ENCODE measurements at regions not wholly inside any gene's neighbourhood (a gene's known extent, or its start where the extent isn't known, plus 50 kb on each side); places are given as distances from the start of the nearest gene placed in this dataset.

DNA sequence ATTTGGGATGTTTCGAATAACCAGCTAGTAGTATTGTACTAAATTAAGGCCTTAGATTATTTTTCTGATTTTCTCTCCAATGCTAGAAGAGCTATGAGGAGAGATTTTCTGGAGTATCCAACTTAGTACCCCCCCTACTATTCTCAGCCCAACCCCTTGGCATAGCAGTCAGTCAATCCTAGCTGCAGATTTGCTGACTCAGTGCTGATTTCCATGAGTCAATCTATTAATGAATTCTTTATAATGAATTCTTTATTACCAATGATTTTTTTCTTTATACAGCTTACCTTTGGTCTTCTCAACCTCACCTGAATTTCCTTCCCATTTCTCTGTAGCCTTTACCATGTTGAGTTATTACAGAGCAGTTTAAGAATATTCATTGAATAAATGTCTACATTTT lies 192.8 kb upstream of the ETAA1 start:
- TF ChIP-seq FOS (IDR thresholded peaks at IDR 0.05; ENCODE audit: low read depth, low read length) (no peak), MAFK (IDR thresholded peaks at IDR 0.05; ENCODE audit: low read depth, low read length) (peak; percentile 66)
- H3K9me3 ChIP-seq (ENCODE audit: control insufficient read depth, insufficient read depth, low read length), result no peaks in the 10 kb centered on the region
- intact Hi-C loops (cut with micrococcal nuclease) (no loop called here), dilution Hi-C loops (cut with HindIII; ENCODE audit: low sequenced_read_pairs, unreplicated experiment) (loop anchor here (25.0 kb wide), 1 partner anchor 767 kb away; the partner anchor contains the start of gene MEIS1), in situ Hi-C loops (cut with MboI; ENCODE audit: low sequenced_read_pairs) (no loop called here)
- H3K79me1 ChIP-seq (ENCODE audit: low read depth in 1 of 2, low read length in 2 of 2), result no peaks in the 10 kb centered on the region
- no peak overlapping the region for H3K18ac ChIP-seq (ENCODE audit: low read depth, low read length)
- H3K36me3 ChIP-seq (ENCODE audit: control insufficient read depth, insufficient read depth, low read length), result no peaks in the 10 kb centered on the region
- H4K5ac ChIP-seq (ENCODE audit: low read depth, low read length), result no peak overlapping the region
- H2AFZ ChIP-seq (replicated peaks; ENCODE audit: low read length, poor library complexity), result no peak overlapping the region
- no peak overlapping the region for H2BK20ac ChIP-seq (ENCODE audit: low read depth, low read length)
- no peaks in the 10 kb centered on the region for H3K27me3 ChIP-seq (ENCODE audit: control insufficient read depth, insufficient read depth, low read length)
- H3K9me1 ChIP-seq (ENCODE audit: insufficient read depth, low read length), result no peaks in the 10 kb centered on the region
- no peak overlapping the region for H3K4me2 ChIP-seq (ENCODE audit: low read depth, low read length)
- POLR2A ChIA-PET (ENCODE audit: unreplicated experiment), result no interaction called here
- H4K20me1 ChIP-seq (ENCODE audit: insufficient read depth, low read length), result no peaks in the 10 kb centered on the region
- no peak overlapping the region for H3K9ac ChIP-seq (ENCODE audit: low read depth, low read length)
- no peak overlapping the region for H3K27ac ChIP-seq (ENCODE audit: insufficient read depth, low read length)
- no peak overlapping the region for H3K4ac ChIP-seq (ENCODE audit: low read depth, low read length)
- no peak overlapping the region for H3K23ac ChIP-seq (ENCODE audit: low read depth, low read length)
- H2BK5ac ChIP-seq (ENCODE audit: low read depth, low read length, poor library complexity, severe bottlenecking), result no peak overlapping the region
- H2BK15ac ChIP-seq (ENCODE audit: low read depth, low read length), result no peak overlapping the region
- CTCF ChIA-PET, result interaction anchor here (0.6 kb wide), 1 partner anchor 430 kb away, joined by 3 read pairs; no protein-coding TSS in a partner anchor
- H3K14ac ChIP-seq (replicated peaks; ENCODE audit: low read depth, low read length), result no peak overlapping the region
- H2BK120ac ChIP-seq (ENCODE audit: low read depth, low read length), result no peak overlapping the region
- no peaks in the 10 kb centered on the region for H3K4me1 ChIP-seq (ENCODE audit: control insufficient read depth, insufficient read depth, low read length)
- no TSS peak for BruUV-seq (replicated peaks)
- H3K4me3 ChIP-seq (ENCODE audit: insufficient read depth, low read depth, low read length), result no peak overlapping the region
- no peak overlapping the region for H2AK9ac ChIP-seq (replicated peaks; ENCODE audit: low read depth, low read length, poor library complexity)
- no peak overlapping the region for H3K56ac ChIP-seq (ENCODE audit: extremely low read depth, insufficient read depth, low read length)
- H4K8ac ChIP-seq (ENCODE audit: low read depth in 2 of 2, low read length in 2 of 2), result no peak overlapping the region
- no peak overlapping the region for H4K91ac ChIP-seq (ENCODE audit: insufficient read depth, low read depth, low read length)
- no peak for DNase-seq
- no peak for ATAC-seq (ENCODE audit: low read depth)
- H2AK5ac ChIP-seq (ENCODE audit: low read depth, low read length), result no peak overlapping the region
- no CpG with 5 or more reads among the region's 1 CpG for WGBS, 2 experiments (ENCODE audit: extremely low coverage in 2 of 2, insufficient read length in 1 of 2)

Data from IMR-90 (cell line).